ENCODE measurements at regions not wholly inside any gene's neighbourhood (a gene's known extent, or its start where the extent isn't known, plus 50 kb on each side); places are given as distances from the start of the nearest gene placed in this dataset.

- Histone ChIP-seq H4K20me1 (ENCODE audit: control insufficient read depth, extremely low read depth, insufficient read depth, low read length) (no peaks in the 10 kb centered on the region), H3K9ac (ENCODE audit: control insufficient read depth, extremely low read depth, insufficient read depth, low read length) (no peak overlapping the region), H3K27me3 (ENCODE audit: control insufficient read depth, extremely low read depth, insufficient read depth, low read length) (no peaks in the 10 kb centered on the region), H3K9me1 (ENCODE audit: control insufficient read depth, extremely low read depth, insufficient read depth, low read length) (no peaks in the 10 kb centered on the region), H3K4me3 (ENCODE audit: control insufficient read depth in 2 of 3, extremely low read depth in 1 of 3, insufficient read depth in 2 of 3, low read depth in 1 of 3, low read length in 3 of 3) (no peak overlapping the region), H2AFZ (ENCODE audit: control insufficient read depth, low read length) (no peak overlapping the region), H3K4me1 (ENCODE audit: control insufficient read depth, extremely low read depth, insufficient read depth, low read length) (no peaks in the 10 kb centered on the region), H3K4me2 (ENCODE audit: control insufficient read depth, extremely low read depth, insufficient read depth, low read depth, low read length) (no peak overlapping the region), H3K9me3 (ENCODE audit: control insufficient read depth, low read depth, low read length) (no peaks in the 10 kb centered on the region), H3K79me2 (ENCODE audit: control insufficient read depth, insufficient read depth, low read length) (no peaks in the 10 kb centered on the region), H3K36me3 (ENCODE audit: control insufficient read depth in 2 of 2, extremely low read depth in 1 of 2, insufficient read depth in 2 of 2, low read length in 2 of 2) (no peaks in the 10 kb centered on the region), H3K27ac (ENCODE audit: control insufficient read depth, insufficient read depth, low read length) (no peak overlapping the region)
- FAIRE-seq: no peak
- TF ChIP-seq, protein P1, sequence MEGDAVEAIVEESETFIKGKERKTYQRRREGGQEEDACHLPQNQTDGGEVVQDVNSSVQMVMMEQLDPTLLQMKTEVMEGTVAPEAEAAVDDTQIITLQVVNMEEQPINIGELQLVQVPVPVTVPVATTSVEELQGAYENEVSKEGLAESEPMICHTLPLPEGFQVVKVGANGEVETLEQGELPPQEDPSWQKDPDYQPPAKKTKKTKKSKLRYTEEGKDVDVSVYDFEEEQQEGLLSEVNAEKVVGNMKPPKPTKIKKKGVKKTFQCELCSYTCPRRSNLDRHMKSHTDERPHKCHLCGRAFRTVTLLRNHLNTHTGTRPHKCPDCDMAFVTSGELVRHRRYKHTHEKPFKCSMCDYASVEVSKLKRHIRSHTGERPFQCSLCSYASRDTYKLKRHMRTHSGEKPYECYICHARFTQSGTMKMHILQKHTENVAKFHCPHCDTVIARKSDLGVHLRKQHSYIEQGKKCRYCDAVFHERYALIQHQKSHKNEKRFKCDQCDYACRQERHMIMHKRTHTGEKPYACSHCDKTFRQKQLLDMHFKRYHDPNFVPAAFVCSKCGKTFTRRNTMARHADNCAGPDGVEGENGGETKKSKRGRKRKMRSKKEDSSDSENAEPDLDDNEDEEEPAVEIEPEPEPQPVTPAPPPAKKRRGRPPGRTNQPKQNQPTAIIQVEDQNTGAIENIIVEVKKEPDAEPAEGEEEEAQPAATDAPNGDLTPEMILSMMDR (optimal IDR thresholded peaks at IDR 0.05 in 1 of 3, IDR thresholded peaks at IDR 0.05 in 1 of 3, conservative IDR thresholded peaks at IDR 0.05 in 1 of 3; ENCODE audit: extremely low read depth in 1 of 3, insufficient read depth in 2 of 3, low read length in 3 of 3): no peak
- TF ChIP-seq EZH2 (IDR thresholded peaks at IDR 0.05; ENCODE audit: low read length): no peak
- no peak for DNase-seq (ENCODE audit: low read depth, low spot score)
- dilution Hi-C loops (cut with MboI; ENCODE audit: extremely low pct_ligation_motif_present, low sequenced_read_pairs): no loop called here
Observed at GRCh38 chr9:118482306-118482705, 778.1 kb downstream of the TLR4 start.

DNA sequence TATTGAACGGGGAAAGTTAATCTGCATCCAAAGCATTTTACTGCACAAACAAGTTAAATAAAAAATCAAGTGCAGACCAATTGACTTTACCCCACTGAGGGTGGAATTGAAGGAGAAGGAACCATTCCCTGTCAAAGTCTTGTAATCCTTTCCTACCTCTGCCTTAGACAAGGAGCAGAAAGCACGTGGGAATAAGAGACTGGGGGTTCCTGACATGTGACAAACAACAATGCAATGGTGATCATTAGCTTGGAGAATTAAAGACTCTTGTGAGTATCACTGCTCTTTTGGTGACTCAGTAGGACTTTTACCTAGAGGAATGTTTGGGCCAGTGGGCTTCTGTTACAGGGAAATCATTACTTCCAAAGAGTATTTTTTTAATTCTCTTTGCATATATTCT lies 779.5 kb downstream of the TLR4 start:
- no peaks in the 10 kb centered on the region for H3K4me1 ChIP-seq (ENCODE audit: control insufficient read depth, extremely low read depth, insufficient read depth, low read length)
- dilution Hi-C loops (cut with MboI; ENCODE audit: extremely low pct_ligation_motif_present, low sequenced_read_pairs): no loop called here
- no peak overlapping the region for H2AFZ ChIP-seq (ENCODE audit: control insufficient read depth, low read length)
- FAIRE-seq (no peak), DNase-seq (ENCODE audit: low read depth, low spot score) (no peak)
- H3K9me3 ChIP-seq (ENCODE audit: control insufficient read depth, low read depth, low read length): no peaks in the 10 kb centered on the region
- H4K20me1 ChIP-seq (ENCODE audit: control insufficient read depth, extremely low read depth, insufficient read depth, low read length): no peaks in the 10 kb centered on the region
- no peaks in the 10 kb centered on the region for H3K79me2 ChIP-seq (ENCODE audit: control insufficient read depth, insufficient read depth, low read length)
- no peaks in the 10 kb centered on the region for H3K9me1 ChIP-seq (ENCODE audit: control insufficient read depth, extremely low read depth, insufficient read depth, low read length)
- no peak overlapping the region for H3K27ac ChIP-seq (ENCODE audit: control insufficient read depth, insufficient read depth, low read length)
- H3K36me3 ChIP-seq (ENCODE audit: control insufficient read depth in 2 of 2, extremely low read depth in 1 of 2, insufficient read depth in 2 of 2, low read length in 2 of 2): no peaks in the 10 kb centered on the region
- no peak overlapping the region for H3K9ac ChIP-seq (ENCODE audit: control insufficient read depth, extremely low read depth, insufficient read depth, low read length)
- H3K27me3 ChIP-seq (ENCODE audit: control insufficient read depth, extremely low read depth, insufficient read depth, low read length): no peaks in the 10 kb centered on the region
- no peak overlapping the region for H3K4me3 ChIP-seq (ENCODE audit: control insufficient read depth in 2 of 3, extremely low read depth in 1 of 3, insufficient read depth in 2 of 3, low read depth in 1 of 3, low read length in 3 of 3)
- TF ChIP-seq, protein P1 (optimal IDR thresholded peaks at IDR 0.05 in 1 of 3, IDR thresholded peaks at IDR 0.05 in 1 of 3, conservative IDR thresholded peaks at IDR 0.05 in 1 of 3; ENCODE audit: extremely low read depth in 1 of 3, insufficient read depth in 2 of 3, low read length in 3 of 3): no peak
- TF ChIP-seq EZH2 (IDR thresholded peaks at IDR 0.05; ENCODE audit: low read length): no peak
- H3K4me2 ChIP-seq (ENCODE audit: control insufficient read depth, extremely low read depth, insufficient read depth, low read depth, low read length): no peak overlapping the region
